AG08395 (cell line): ENCODE measurements at regions not wholly inside any gene's neighbourhood (a gene's known extent, or its start where the extent isn't known, plus 50 kb on each side); places are given as distances from the start of the nearest gene placed in this dataset.

Experiments used
- DNase-seq: peaks from one replicate; pipeline ENCODE4 v3.0.0; 2012; ENCODE audit warnings: mixed read lengths, low spot score

GRCh38 chr4:159500861-159501260 is 398.0 kb downstream of the RAPGEF2 start:
- no peak for DNase-seq

- no peak for DNase-seq
Measured at GRCh38 chr4:159503236-159504008, 400.5 kb downstream of the RAPGEF2 start.

GRCh38 chr4:159504684-159505083 is 401.8 kb downstream of the RAPGEF2 start:
- no peak for DNase-seq

GRCh38 chr4:159505266-159505975 is 402.5 kb downstream of the RAPGEF2 start:
- no peak for DNase-seq

- DNase-seq: no peak
Measured at GRCh38 chr4:159506801-159507517, 404.1 kb downstream of the RAPGEF2 start.

GRCh38 chr4:159508917-159509500 is 406.1 kb downstream of the RAPGEF2 start:
- no peak for DNase-seq

GRCh38 chr4:159512348-159512747 is 409.5 kb downstream of the RAPGEF2 start:
- DNase-seq: no peak

- no peak for DNase-seq
Measured at GRCh38 chr4:159515314-159516025, 412.6 kb downstream of the RAPGEF2 start.

- no peak for DNase-seq
Measured at GRCh38 chr4:159516556-159517140, 413.8 kb downstream of the RAPGEF2 start.

- DNase-seq: no peak
Measured at GRCh38 chr4:159520074-159520473, 417.2 kb downstream of the RAPGEF2 start.

GRCh38 chr4:159526172-159526571 is 423.3 kb downstream of the RAPGEF2 start:
- DNase-seq: no peak

GRCh38 chr4:159534655-159535054 is 431.8 kb downstream of the RAPGEF2 start:
- DNase-seq: no peak

- no peak for DNase-seq
Measured at GRCh38 chr4:159538556-159538955, 435.7 kb downstream of the RAPGEF2 start.

- DNase-seq: no peak
Measured at GRCh38 chr4:159540038-159540437, 437.2 kb downstream of the RAPGEF2 start.

- no peak for DNase-seq
Measured at GRCh38 chr4:159540501-159540900, 437.6 kb downstream of the RAPGEF2 start.

- DNase-seq: no peak
Measured at GRCh38 chr4:159541143-159541542, 438.3 kb downstream of the RAPGEF2 start.

- no peak for DNase-seq
Measured at GRCh38 chr4:159542296-159542695, 439.4 kb downstream of the RAPGEF2 start.

GRCh38 chr4:159543831-159544230 is 441.0 kb downstream of the RAPGEF2 start:
- no peak for DNase-seq

GRCh38 chr4:159545556-159545955 is 442.7 kb downstream of the RAPGEF2 start:
- no peak for DNase-seq

GRCh38 chr4:159547645-159548308 is 444.9 kb downstream of the RAPGEF2 start:
- no peak for DNase-seq

GRCh38 chr4:159549098-159549518 is 446.2 kb downstream of the RAPGEF2 start:
- no peak for DNase-seq
